ENCODE measurements at regions not wholly inside any gene's neighbourhood (a gene's known extent, or its start where the extent isn't known, plus 50 kb on each side); places are given as distances from the start of the nearest gene placed in this dataset.
A peak's percentile ranks its signal among the peaks of the same experiment; 100 is the strongest.

DNA sequence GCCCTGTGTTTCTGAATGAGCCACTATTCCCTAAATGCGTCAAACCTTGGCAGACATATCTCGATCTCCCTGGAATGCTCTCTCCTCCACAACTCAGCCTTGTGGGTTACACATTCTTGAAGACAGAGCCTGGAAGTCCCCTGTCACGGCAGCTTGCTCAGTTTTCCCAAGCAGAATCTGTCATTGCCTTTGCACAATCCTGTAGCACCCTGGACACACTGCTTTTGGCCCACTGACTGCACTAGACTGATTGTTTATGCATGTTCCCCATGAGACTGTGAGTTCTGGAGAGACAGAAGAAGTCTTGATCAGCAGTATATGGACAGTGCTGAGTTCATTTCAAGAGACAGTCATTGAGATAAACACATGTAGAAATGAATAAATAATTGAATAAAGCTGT lies 406.7 kb downstream of the CD83 start:
- H3K9ac ChIP-seq (ENCODE audit: low read length) = no peak overlapping the region
- H3K27me3 ChIP-seq (ENCODE audit: insufficient read depth, low read length) = no peaks in the 10 kb centered on the region
- H2AFZ ChIP-seq (ENCODE audit: low read depth, low read length) = no peak overlapping the region
- peak; percentile 9 for FAIRE-seq
- Mint-ChIP-seq H3K36me3 (ENCODE audit: low read depth, unreplicated experiment) (no peaks in the 10 kb centered on the region), H3K27ac (ENCODE audit: unreplicated experiment) (peak overlapping the region; percentile 29), H3K27me3 (ENCODE audit: low read depth, unreplicated experiment) (no peaks in the 10 kb centered on the region), H3K4me1 (ENCODE audit: low read depth, unreplicated experiment) (peaks cover 5% of the 10 kb centered on the region), H3K4me3 (ENCODE audit: unreplicated experiment) (no peak overlapping the region), H3K9me3 (ENCODE audit: unreplicated experiment) (peaks cover 9% of the 10 kb centered on the region)
- H3K9me3 ChIP-seq (ENCODE audit: insufficient read depth, low read depth, low read length) = no peaks in the 10 kb centered on the region
- no peak overlapping the region for H3K4me2 ChIP-seq (ENCODE audit: low read length)
- H3K4me1 ChIP-seq (ENCODE audit: insufficient read depth, low read length) = no peaks in the 10 kb centered on the region
- no peak overlapping the region for H3K27ac ChIP-seq (ENCODE audit: low read depth, low read length)
- TF ChIP-seq, protein P1, sequence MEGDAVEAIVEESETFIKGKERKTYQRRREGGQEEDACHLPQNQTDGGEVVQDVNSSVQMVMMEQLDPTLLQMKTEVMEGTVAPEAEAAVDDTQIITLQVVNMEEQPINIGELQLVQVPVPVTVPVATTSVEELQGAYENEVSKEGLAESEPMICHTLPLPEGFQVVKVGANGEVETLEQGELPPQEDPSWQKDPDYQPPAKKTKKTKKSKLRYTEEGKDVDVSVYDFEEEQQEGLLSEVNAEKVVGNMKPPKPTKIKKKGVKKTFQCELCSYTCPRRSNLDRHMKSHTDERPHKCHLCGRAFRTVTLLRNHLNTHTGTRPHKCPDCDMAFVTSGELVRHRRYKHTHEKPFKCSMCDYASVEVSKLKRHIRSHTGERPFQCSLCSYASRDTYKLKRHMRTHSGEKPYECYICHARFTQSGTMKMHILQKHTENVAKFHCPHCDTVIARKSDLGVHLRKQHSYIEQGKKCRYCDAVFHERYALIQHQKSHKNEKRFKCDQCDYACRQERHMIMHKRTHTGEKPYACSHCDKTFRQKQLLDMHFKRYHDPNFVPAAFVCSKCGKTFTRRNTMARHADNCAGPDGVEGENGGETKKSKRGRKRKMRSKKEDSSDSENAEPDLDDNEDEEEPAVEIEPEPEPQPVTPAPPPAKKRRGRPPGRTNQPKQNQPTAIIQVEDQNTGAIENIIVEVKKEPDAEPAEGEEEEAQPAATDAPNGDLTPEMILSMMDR (IDR thresholded peaks at IDR 0.05; ENCODE audit: insufficient read depth, low read depth, low read length) = no peak
- TF ChIP-seq EZH2 (IDR thresholded peaks at IDR 0.05; ENCODE audit: insufficient read depth, low read length) = no peak
- DNase-seq (ENCODE audit: low read depth) = peak; percentile 75
- no peaks in the 10 kb centered on the region for H3K79me2 ChIP-seq (ENCODE audit: insufficient read depth, low read length)
- no peaks in the 10 kb centered on the region for H4K20me1 ChIP-seq (ENCODE audit: insufficient read depth, low read length)
- no peak overlapping the region for H3K4me3 ChIP-seq (ENCODE audit: insufficient read depth, low read depth, low read length)
- no peaks in the 10 kb centered on the region for H3K36me3 ChIP-seq (ENCODE audit: insufficient read depth, low read length)

DNA sequence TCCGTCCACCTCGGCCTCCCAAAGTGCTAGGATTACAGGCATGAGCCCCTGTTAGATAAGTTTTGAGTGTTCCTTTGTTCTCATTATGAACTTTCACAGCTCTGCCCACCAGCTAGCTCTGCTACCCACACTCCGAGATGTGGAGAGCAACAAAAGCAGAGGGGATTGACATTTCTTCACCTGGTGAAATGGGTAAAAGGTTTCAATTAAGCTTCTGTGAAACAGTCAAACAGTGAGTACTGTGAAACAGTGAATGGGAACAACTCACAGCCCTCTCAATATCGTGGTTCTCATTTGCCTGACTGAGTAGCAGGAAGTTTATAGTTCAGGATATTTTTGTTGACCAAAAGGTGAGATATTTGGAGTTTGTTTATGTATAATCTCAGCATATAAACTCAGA lies 412.8 kb downstream of the CD83 start:
- Histone ChIP-seq H2AFZ (ENCODE audit: low read depth, low read length) (no peak overlapping the region), H3K27me3 (ENCODE audit: insufficient read depth, low read length) (peaks cover 5% of the 10 kb centered on the region), H3K36me3 (ENCODE audit: insufficient read depth, low read length) (no peaks in the 10 kb centered on the region), H3K4me1 (ENCODE audit: insufficient read depth, low read length) (no peaks in the 10 kb centered on the region), H3K4me2 (ENCODE audit: low read length) (no peak overlapping the region), H3K9ac (ENCODE audit: low read length) (no peak overlapping the region), H3K4me3 (ENCODE audit: insufficient read depth, low read depth, low read length) (no peak overlapping the region), H4K20me1 (ENCODE audit: insufficient read depth, low read length) (no peaks in the 10 kb centered on the region), H3K27ac (ENCODE audit: low read depth, low read length) (no peak overlapping the region), H3K79me2 (ENCODE audit: insufficient read depth, low read length) (no peaks in the 10 kb centered on the region), H3K9me3 (ENCODE audit: insufficient read depth, low read depth, low read length) (no peaks in the 10 kb centered on the region)
- TF ChIP-seq, protein P1 (IDR thresholded peaks at IDR 0.05; ENCODE audit: insufficient read depth, low read depth, low read length) = no peak
- TF ChIP-seq EZH2 (IDR thresholded peaks at IDR 0.05; ENCODE audit: insufficient read depth, low read length) = no peak
- Mint-ChIP-seq H3K27me3 (ENCODE audit: low read depth, unreplicated experiment) (no peaks in the 10 kb centered on the region), H3K36me3 (ENCODE audit: low read depth, unreplicated experiment) (no peaks in the 10 kb centered on the region), H3K4me3 (ENCODE audit: unreplicated experiment) (no peak overlapping the region), H3K4me1 (ENCODE audit: low read depth, unreplicated experiment) (no peaks in the 10 kb centered on the region), H3K9me3 (ENCODE audit: unreplicated experiment) (peaks cover 7% of the 10 kb centered on the region), H3K27ac (ENCODE audit: unreplicated experiment) (no peak overlapping the region)
- no peak for DNase-seq (ENCODE audit: low read depth)
- no peak for FAIRE-seq

DNA sequence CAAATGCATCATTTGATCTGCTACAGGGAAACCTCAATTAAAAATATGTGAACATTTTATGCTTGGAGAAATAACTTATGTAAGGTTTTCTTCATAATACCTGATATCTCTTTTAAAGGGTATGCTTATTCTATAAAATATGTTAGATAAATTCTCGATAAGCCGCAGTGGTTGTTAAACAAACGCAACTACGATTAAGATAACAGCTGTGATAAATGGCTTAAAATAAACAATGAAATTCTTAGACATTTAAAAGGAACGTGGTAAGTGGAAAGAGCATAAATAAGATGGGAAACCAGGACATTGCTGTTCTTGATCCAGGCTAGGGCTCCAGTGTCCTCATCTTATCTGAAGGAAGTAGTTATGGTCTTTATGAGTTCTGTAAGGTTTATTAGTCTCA lies 415.9 kb downstream of the CD83 start:
- Histone ChIP-seq H3K27me3 (ENCODE audit: insufficient read depth, low read length) (peaks cover 5% of the 10 kb centered on the region), H3K4me1 (ENCODE audit: insufficient read depth, low read length) (no peaks in the 10 kb centered on the region), H3K27ac (ENCODE audit: low read depth, low read length) (no peak overlapping the region), H3K9ac (ENCODE audit: low read length) (no peak overlapping the region), H3K4me2 (ENCODE audit: low read length) (no peak overlapping the region), H4K20me1 (ENCODE audit: insufficient read depth, low read length) (no peaks in the 10 kb centered on the region), H3K36me3 (ENCODE audit: insufficient read depth, low read length) (no peaks in the 10 kb centered on the region), H3K79me2 (ENCODE audit: insufficient read depth, low read length) (no peaks in the 10 kb centered on the region), H2AFZ (ENCODE audit: low read depth, low read length) (no peak overlapping the region), H3K9me3 (ENCODE audit: insufficient read depth, low read depth, low read length) (no peaks in the 10 kb centered on the region), H3K4me3 (ENCODE audit: insufficient read depth, low read depth, low read length) (no peak overlapping the region)
- Mint-ChIP-seq H3K4me3 (ENCODE audit: unreplicated experiment) (no peak overlapping the region), H3K27ac (ENCODE audit: unreplicated experiment) (no peak overlapping the region), H3K4me1 (ENCODE audit: low read depth, unreplicated experiment) (no peaks in the 10 kb centered on the region), H3K9me3 (ENCODE audit: unreplicated experiment) (peaks cover 3% of the 10 kb centered on the region), H3K36me3 (ENCODE audit: low read depth, unreplicated experiment) (no peaks in the 10 kb centered on the region), H3K27me3 (ENCODE audit: low read depth, unreplicated experiment) (peaks cover 6% of the 10 kb centered on the region)
- FAIRE-seq (no peak), DNase-seq (ENCODE audit: low read depth) (peak; percentile 52)
- TF ChIP-seq EZH2 (IDR thresholded peaks at IDR 0.05; ENCODE audit: insufficient read depth, low read length) = no peak
- TF ChIP-seq, protein P1 (IDR thresholded peaks at IDR 0.05; ENCODE audit: insufficient read depth, low read depth, low read length) = no peak
